Spleen (tissue), 7 donors: ENCODE measurements at regions not wholly inside any gene's neighbourhood (a gene's known extent, or its start where the extent isn't known, plus 50 kb on each side); places are given as distances from the start of the nearest gene placed in this dataset.

Source experiments
- CTCF ChIP-seq, 11 experiments: fragments of 200-600 bp in 7 of 11; fragments of 450-650 bp in 4 of 11; sonication (generic) in 4 of 11; IDR thresholded peaks in 8 of 11; conservative IDR thresholded peaks in 3 of 11; 1 replicate in 7 of 11; 2 replicates in 4 of 11; pipeline versions ENCODE4 v1.4.0 to v1.8.0; 2016 to 2021; ENCODE audit warnings: antibody characterized with exemption in 11 of 11, inconsistent platforms in 4 of 11, mild to moderate bottlenecking in 1 of 11
- POLR2A ChIP-seq, 3 donors: fragments of 450-650 bp; IDR thresholded peaks; one replicate each; pipeline ENCODE4 v1.5.1; 2017; ENCODE audit warnings: antibody characterized with exemption in 3 of 3, mild to moderate bottlenecking in 1 of 3
- donor health status: DM: no; HTN: no; CAD: no; lungs with moderate emphysema.
- donor health status: DM: no; HTN: no; CAD: no.
- donor health status: DM: no; HTN: no; CAD: no.

DNA sequence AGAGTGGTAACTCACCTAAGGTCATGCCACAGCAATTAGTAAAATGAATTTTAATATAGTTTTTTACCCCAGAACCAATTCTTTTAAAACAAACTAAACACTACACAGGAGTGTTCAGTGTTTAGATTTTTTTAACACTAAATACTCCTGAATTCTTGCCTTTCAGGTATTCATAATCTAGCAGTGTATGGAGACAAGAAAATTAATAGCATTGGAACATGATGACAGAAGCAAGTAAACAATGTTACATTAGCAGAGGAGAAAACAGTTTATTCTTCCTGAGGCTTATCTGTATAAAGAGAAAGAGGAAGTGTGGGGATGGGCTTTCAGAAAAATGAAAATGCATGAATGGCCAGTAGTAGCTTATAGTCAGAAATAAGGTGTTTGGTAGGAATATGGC is 222.1 kb upstream of the FAT3 start:
- TF ChIP-seq CTCF (IDR thresholded peaks at IDR 0.05 in 8 of 11, conservative IDR thresholded peaks at IDR 0.05 in 3 of 11): no peak
- no peak for TF ChIP-seq POLR2A (IDR thresholded peaks at IDR 0.05)
